Nucleus accumbens (tissue), 56 donors: ENCODE measurements at regions not wholly inside any gene's neighbourhood (a gene's known extent, or its start where the extent isn't known, plus 50 kb on each side); places are given as distances from the start of the nearest gene placed in this dataset.
"Not testable (repeated sequence)": the region's sequence is repeated elsewhere in the genome, so short reads cannot be mapped to it uniquely, and the experiment has no call there.

Experiments
- DNase-seq, 56 donors: peaks; one replicate each; lab custom pipeline; 2025; lab: John Stamatoyannopoulos, UW

- DNase-seq: no peak
These were observed 644.4 kb downstream of the TRIML1 start for GRCh38 chr4:188783606-188784160.

GRCh38 chr4:188796600-188796999, 657.4 kb downstream of the TRIML1 start:
- not testable (repeated sequence) for DNase-seq

GRCh38 chr4:188797011-188797410, 657.8 kb downstream of the TRIML1 start:
- DNase-seq: not testable (repeated sequence)

- no peak for DNase-seq
These were observed 665.6 kb downstream of the TRIML1 start for GRCh38 chr4:188804861-188805260.

- DNase-seq: no peak
These were observed 671.9 kb downstream of the TRIML1 start for GRCh38 chr4:188811121-188811520.

GRCh38 chr4:188812644-188813043, 673.4 kb downstream of the TRIML1 start:
- no peak for DNase-seq

- DNase-seq: no peak
These were observed 679.1 kb downstream of the TRIML1 start for GRCh38 chr4:188818300-188818699.

- DNase-seq: no peak
These were observed 680.0 kb downstream of the TRIML1 start for GRCh38 chr4:188819233-188819632.

GRCh38 chr4:188821500-188821899, 682.3 kb downstream of the TRIML1 start:
- no peak for DNase-seq

- DNase-seq: no peak
These were observed 683.5 kb downstream of the TRIML1 start for GRCh38 chr4:188822698-188823097.

GRCh38 chr4:188824553-188824952, 685.3 kb downstream of the TRIML1 start:
- DNase-seq: no peak

- no peak for DNase-seq
These were observed 687.2 kb downstream of the TRIML1 start for GRCh38 chr4:188826393-188826792.

- DNase-seq: no peak
These were observed 700.5 kb downstream of the TRIML1 start for GRCh38 chr4:188839704-188840103.

GRCh38 chr4:188841523-188841922, 702.3 kb downstream of the TRIML1 start:
- DNase-seq: no peak

- no peak for DNase-seq
These were observed 715.2 kb downstream of the TRIML1 start for GRCh38 chr4:188854436-188854835.

GRCh38 chr4:188858696-188859095, 719.5 kb downstream of the TRIML1 start:
- no peak for DNase-seq

- no peak for DNase-seq
These were observed 725.5 kb downstream of the TRIML1 start for GRCh38 chr4:188864741-188865140.

- no peak for DNase-seq
These were observed 728.6 kb downstream of the TRIML1 start for GRCh38 chr4:188867796-188868195.

GRCh38 chr4:188869581-188869980, 730.3 kb downstream of the TRIML1 start:
- no peak for DNase-seq

- no peak for DNase-seq
These were observed 733.6 kb downstream of the TRIML1 start for GRCh38 chr4:188872809-188873208.

- DNase-seq: no peak
These were observed 737.6 kb downstream of the TRIML1 start for GRCh38 chr4:188876881-188877280.

GRCh38 chr4:188879598-188879997, 740.4 kb downstream of the TRIML1 start:
- no peak for DNase-seq

- DNase-seq: no peak
These were observed 748.7 kb downstream of the TRIML1 start for GRCh38 chr4:188887905-188888304.
